LNCaP clone FGC (cell line): ENCODE measurements at regions not wholly inside any gene's neighbourhood (a gene's known extent, or its start where the extent isn't known, plus 50 kb on each side); places are given as distances from the start of the nearest gene placed in this dataset.

Experiments
- DNase-seq: peaks from one replicate; pipeline ENCODE4 v3.0.0-alpha.2; 2011; ENCODE audit warnings: low read depth
- H3K4me3 ChIP-seq: 2 replicates; pipeline ENCODE4 v1.5.1; 2011; ENCODE audit warnings: mild to moderate bottlenecking, low read depth, low read length, control low read depth
- CTCF ChIP-seq: IDR thresholded peaks from 2 replicates; pipeline ENCODE4 v1.5.1; 2012; ENCODE audit warnings: mild to moderate bottlenecking; ENCODE audit not compliant: control insufficient read depth, insufficient read depth; ENCODE audit errors: extremely low read depth

- no peak for TF ChIP-seq CTCF
- no peak for DNase-seq
- no peak overlapping the region for H3K4me3 ChIP-seq
Measured at GRCh38 chr15:53160092-53160704, 370.1 kb upstream of the ONECUT1 start.

DNA sequence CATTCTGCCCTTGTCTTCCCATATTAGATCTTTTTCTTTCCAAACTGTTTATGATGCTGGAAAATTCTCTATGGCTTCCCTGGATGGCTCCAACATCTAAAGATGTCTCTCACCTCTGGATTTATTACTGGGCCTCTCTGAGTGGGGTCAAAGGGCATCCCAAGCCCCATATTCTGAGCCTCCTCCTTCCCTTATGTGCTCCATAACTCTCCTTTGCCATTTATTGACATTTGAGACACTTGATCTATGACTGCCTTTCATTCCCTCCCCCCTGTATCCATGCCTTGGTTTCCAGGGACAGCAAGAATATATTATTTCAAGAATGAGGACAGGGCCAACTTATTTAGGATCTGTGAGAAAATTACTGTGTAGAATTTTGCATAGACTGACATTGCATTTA, 369.3 kb upstream of the ONECUT1 start:
- no peak for TF ChIP-seq CTCF
- no peak overlapping the region for H3K4me3 ChIP-seq
- DNase-seq: no peak

DNA sequence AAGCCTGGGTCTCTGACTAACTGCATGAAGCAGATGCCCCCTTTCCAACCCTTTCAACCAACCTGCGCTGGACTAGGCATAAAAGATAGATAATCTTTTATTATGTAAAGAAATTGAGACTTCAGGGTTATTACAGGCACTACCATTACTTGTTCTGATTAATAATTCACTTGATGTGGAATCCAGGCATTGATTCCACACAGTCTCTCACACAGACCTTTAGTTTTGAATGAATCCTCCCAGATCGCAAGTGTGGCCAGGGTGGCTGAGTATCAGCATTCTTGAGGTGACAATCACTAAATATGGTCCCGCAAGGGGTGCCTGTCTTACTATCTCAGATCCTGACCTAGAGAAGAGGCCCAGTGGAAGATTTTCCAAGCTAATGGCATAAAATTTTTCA, 368.9 kb upstream of the ONECUT1 start:
- H3K4me3 ChIP-seq: no peak overlapping the region
- no peak for TF ChIP-seq CTCF
- no peak for DNase-seq

DNA sequence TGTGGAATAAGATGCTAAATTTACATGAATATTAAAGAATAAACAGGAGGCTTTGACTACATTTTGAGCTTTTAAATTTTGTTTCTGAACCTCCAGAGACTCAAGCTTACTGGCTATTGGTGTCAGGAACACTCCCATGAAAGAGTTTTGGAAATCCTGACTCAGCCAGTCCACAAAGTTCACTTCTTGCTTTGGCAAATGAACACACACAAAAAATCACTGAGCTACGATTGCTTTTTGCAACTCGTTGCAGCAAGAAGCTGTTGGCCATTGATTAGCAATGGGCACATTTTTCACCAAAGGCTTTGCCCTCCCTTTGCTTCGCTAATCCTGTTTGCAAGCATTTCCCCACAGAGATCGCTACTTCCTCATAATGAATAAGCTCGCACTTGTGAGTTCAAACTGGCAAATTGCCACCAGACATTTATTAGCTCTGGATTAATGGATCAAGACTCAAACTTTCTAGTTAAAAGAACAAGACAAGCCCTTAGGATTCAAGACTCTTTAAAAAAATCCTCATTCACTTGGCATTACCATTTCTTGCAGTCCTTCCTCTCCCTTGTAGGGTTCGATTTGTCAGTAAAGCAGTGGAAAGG, 343.2 kb upstream of the ONECUT1 start:
- H3K4me3 ChIP-seq: no peak overlapping the region
- no peak for TF ChIP-seq CTCF
- DNase-seq: no peak

GRCh38 chr15:53130943-53131342, 340.8 kb upstream of the ONECUT1 start:
- DNase-seq: no peak
- TF ChIP-seq CTCF: no peak

DNA sequence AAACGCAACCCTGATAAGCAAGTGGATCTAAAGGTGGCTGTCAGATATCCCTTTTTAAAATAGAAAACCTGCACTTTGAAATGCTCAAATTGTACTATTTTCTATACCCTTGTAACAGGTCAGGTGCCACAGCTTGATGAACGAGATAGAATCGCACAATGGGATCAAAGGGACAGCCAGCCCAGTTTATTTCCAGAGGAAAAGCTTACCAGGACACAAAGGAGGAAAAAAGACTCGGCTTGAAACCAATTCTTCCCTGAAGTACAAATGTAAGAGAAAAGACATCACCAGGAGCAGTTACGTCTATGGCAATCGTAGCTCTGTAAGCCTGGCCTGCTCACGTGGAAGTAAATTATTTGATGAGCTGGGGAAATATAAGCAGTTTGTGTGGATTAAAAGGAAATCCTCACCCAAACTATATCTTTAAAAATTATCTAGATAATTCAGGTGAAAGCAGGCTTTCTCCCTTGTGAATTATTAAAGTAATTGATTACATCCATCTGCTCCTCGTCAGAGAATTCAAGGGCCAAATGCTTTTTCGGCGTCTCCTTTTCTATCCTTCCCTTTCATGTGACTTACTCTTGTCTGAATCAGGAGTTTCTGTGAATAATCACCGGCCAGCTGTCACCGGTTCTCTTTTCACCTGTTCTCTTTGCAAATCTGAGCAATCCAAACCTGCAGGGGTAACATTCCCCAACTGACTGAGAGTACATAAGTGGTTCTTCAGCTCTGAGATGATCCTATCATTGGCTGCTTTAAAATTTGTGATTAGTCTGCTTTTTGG, 339.2 kb upstream of the ONECUT1 start:
- no peak for DNase-seq
- no peak for TF ChIP-seq CTCF
- no peak overlapping the region for H3K4me3 ChIP-seq

More at GRCh38 chr15:53130943-53131342, 340.8 kb upstream of the ONECUT1 start:
- H3K4me3 ChIP-seq: no peak overlapping the region

DNA sequence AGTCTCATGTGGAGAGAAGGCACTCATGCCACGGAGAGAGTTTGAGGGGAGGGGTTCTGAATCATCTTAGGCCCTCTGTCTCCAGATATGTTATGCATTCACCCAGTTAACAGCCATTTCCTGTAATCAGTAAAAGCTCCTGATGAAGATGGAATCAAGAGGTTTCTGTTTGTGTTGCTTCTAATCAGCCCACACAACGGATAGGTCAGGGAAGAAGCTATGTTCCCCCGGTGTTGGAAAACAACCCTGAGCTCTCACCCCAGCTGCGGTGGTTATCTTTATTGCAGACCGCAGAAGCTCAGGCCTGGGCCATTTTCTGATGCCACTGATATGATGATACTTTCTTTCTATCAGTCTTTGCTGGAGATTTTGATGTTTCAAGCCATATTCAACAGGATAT, 338.5 kb upstream of the ONECUT1 start:
- TF ChIP-seq CTCF: no peak
- no peak for DNase-seq
- H3K4me3 ChIP-seq: no peak overlapping the region
